HG03469 (cell line): ENCODE measurements at regions not wholly inside any gene's neighbourhood (a gene's known extent, or its start where the extent isn't known, plus 50 kb on each side); places are given as distances from the start of the nearest gene placed in this dataset.

ENCODE experiments used
- ATAC-seq: cut with Tn5 transposase; IDR thresholded peaks from one replicate; pipeline ENCODE4 v1.9.1; 2021; ENCODE audit warnings: mild to moderate bottlenecking, moderate library complexity, moderate number of reproducible peaks; ENCODE audit not compliant: unreplicated experiment

DNA sequence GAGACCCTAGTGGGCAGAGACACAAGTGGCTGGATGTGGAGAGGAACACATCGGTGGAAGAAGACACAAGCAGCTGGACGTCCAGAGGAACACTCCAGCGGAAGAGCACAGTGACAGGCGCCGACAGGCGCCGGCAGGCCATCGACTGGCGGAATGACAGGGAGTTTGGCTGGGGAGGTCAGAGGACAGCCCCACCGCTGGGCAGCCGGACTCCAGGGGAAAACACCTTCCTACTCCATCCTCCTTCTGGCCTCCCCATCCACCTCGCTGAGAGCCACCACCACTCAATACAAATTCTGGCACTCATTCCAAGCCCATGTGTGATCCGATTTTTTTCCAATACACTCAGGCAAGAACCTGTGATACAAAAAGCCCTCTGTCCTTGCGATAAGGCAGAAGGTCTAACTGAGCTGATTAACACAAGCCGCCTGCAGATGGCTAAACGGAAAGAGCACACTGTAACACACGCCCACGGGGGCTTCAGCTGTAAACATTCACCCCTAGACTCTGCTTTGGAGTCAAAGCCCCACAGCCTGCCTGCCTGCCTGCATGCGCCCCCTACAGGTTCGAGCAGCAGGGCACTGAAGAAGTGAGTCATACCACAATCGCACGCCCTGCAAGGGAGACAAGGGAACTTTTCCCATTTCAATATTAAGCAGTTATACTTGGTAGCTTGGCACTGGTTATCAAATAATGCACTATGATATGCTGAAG lies 50.2 kb upstream of the LRP1B start:
- no peak for ATAC-seq
